ENCODE measurements at regions not wholly inside any gene's neighbourhood (a gene's known extent, or its start where the extent isn't known, plus 50 kb on each side); places are given as distances from the start of the nearest gene placed in this dataset.

DNA sequence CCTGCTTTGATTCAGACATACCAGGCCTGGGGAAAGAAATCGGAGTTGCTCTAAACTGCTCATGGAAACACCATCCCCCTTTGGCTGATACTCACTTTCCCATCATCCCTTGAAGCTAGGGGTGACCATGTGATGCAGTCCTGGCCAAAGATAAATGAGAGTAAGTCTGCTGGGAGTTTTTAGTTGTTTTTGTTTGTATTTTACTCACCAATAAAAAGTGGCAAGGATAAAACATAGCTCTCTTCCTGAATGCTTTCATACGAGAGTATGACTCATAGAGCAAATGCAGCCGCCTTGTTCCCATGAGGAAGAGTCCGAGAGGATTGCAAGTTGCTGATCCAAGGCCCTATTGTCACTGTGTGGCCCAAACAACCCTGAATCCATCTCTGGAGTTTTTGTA is 126.4 kb upstream of the TMEM132C start:
- TF ChIP-seq, protein P1, sequence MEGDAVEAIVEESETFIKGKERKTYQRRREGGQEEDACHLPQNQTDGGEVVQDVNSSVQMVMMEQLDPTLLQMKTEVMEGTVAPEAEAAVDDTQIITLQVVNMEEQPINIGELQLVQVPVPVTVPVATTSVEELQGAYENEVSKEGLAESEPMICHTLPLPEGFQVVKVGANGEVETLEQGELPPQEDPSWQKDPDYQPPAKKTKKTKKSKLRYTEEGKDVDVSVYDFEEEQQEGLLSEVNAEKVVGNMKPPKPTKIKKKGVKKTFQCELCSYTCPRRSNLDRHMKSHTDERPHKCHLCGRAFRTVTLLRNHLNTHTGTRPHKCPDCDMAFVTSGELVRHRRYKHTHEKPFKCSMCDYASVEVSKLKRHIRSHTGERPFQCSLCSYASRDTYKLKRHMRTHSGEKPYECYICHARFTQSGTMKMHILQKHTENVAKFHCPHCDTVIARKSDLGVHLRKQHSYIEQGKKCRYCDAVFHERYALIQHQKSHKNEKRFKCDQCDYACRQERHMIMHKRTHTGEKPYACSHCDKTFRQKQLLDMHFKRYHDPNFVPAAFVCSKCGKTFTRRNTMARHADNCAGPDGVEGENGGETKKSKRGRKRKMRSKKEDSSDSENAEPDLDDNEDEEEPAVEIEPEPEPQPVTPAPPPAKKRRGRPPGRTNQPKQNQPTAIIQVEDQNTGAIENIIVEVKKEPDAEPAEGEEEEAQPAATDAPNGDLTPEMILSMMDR (IDR thresholded peaks at IDR 0.05 in 8 of 11, conservative IDR thresholded peaks at IDR 0.05 in 3 of 11) = no peak
- no peak for TF ChIP-seq POLR2AphosphoS5 (IDR thresholded peaks at IDR 0.05)
- TF ChIP-seq POLR2A (IDR thresholded peaks at IDR 0.05) = no peak
